ENCODE measurements at regions not wholly inside any gene's neighbourhood (a gene's known extent, or its start where the extent isn't known, plus 50 kb on each side); places are given as distances from the start of the nearest gene placed in this dataset.

DNA sequence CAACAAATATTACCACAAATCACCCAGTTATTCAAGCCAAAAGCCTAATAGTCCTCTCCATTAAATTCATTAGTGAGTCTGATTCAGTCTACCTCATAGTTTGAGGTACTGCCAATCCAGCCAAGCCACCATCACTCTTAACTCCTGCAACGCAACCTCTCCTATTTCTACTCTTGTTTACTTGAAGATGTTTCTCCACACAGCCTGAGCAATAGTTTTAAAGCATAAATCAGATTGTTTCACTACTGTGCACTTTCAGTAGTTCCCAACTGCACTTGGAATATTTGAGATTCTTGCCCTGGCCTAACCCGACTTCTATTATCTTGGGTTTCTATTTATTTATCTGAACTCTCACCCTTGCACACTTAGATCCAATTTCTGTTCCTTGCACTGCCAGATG is 85.5 kb downstream of the YIPF5 start:
- DNase-seq = no peak

DNA sequence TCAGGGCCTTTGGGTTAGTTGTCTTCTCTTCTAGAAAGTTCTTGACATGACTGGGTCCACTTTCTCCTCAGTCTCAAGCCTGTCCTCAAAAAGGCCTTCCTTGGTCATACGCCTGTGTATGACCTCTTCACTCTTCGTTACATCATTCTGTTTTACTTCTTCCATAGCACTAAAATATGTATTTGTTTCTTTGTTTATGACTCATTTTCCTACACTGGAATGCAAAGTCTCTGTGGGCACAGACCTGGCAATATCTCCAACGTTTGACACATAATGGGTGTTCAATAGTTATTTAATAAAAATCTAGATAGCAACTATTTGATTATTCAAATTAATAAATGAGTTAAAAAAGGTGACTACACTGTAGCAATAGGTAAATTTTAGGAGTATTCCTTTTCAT is 85.1 kb downstream of the YIPF5 start:
- DNase-seq = no peak

DNA sequence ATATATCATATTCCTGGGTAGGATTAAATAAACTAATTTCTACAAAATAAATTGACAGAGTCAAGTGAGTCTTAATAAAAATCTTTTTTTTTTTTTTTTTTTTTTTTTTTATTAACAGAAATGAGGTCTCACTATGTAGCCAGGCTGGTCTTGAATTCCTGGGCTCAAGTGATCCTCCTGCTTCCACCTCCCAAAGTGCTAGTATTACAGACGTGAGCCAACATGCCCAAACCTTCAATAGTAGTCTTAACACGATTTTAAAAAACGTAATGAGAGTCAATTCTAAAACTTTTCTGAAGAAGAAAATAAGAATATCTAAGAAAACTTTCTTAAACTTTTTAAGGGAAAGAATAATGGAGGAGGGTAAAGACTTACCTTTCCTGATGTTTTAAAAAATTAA is 84.2 kb downstream of the YIPF5 start:
- no peak for DNase-seq

DNA sequence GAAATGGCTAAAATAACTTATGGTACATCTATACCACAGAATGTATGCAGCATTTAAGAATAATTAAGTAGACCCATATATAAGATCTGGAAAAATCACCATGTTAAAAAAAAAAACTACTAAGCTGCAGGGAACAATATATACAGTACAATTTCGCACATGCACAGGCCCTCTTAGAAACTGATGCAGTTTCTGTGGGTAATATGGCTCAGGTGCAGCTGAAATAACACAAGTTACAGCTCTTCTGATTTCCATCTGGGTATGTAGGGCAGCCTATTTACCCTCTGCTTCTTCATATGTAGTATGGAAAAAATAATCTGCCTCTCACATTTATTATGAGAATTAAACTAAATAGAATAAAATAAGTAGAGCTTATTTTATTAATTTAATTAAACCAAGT is 82.9 kb downstream of the YIPF5 start:
- DNase-seq = no peak

DNA sequence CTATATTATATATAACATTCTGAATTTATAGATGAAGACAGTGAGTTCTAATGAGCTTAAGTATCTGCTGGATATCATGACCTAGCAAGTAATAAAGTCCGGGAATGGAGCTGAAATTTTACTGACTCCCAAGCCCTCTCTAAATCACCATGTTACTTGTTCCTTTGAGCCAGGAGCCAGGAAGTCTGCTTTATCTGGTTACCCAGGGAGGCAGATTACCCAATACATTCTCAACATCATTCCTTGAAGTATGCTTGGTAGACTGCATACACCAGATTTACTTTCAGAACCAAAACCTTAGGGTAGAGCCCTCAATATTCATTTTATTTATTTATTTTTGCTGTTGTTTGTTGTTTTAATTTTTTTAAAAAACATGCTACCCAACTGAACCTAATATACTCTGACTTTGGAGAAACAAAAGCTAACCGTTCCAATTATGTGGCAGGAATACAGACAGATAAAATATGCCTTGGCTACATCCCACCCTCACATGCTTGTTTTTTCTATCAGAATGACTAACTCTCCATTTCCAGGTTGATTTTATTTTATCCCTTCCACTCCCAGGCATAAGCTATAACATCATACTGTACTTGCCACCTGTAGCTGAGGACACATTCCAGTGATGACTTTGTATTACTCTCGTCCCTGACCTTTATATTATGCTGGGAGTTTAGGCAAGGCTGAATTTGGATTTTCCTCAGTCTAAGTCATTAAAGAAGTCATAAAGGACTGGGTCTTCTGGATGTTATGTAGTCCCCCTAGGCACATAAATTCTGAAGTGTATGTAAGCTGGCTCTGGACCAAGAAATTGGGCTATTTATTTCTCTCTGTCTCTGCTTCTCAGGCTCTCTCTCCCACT is 82.0 kb downstream of the YIPF5 start:
- DNase-seq = no peak

DNA sequence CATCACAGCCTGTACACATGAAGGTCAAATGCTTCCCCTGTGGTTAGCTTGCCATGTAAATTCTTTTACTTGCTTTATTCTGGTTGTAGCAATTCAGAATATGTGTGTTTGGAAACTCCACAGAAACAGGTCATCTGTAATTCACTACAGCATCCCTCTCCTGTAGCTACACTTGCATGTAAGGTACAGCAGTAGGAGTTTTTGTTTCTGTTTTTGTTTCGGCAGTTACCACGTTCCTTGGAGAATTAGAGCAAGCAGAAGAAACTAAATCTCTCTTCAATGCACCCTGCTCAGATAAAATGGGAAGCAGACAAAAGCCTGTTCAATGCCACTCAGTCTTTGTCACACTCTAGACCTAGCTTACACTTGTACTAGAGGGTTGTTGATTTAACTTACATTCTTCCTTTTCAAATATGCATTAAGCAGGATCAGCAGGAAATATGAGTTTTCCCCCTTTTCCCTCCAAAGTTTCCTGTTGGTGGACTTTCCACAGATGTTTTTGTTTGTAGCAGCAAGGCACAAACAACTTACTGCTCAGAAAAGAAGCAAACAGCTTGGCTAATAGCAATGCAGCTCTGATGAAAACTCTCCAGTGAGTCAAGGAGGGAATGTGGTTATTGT is 80.9 kb downstream of the YIPF5 start:
- DNase-seq = no peak

DNA sequence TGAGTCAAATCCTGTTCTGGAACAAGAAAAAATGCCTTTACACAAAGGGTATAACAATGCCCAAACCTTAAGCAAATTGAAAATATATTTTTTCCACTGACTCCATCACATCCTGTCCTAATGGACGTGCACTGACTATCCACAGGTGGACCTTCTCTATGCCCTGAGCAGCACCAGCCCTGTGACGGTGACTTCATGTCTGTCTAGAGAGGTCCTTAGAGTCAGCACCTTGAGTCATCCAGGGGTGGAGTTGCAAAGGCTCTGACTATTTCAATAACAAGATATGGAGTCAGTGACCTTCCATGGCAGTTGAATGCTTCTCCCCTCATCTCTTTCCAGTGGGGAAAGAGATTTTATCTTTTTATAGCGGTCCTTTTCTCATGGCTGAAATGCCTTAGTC is 78.0 kb downstream of the YIPF5 start:
- DNase-seq = no peak

DNA sequence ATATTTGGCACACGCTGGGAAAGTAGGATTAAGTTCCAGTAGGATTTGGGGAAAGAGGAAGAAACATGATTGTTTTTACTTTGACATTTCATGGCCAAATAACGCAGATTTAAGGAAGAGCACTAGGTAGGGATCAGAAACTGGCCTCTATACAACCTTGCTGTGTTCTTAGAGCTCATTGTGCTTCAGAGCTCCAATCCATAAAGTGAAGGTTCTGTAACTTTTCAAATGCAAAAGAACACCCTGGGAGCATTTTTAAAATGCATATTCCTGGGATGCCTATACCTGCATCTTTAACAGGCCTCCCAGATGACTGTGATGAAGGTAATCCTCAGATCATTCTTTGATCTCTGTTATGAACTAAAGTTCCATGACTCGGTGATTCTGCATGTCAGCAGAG is 77.1 kb downstream of the YIPF5 start:
- no peak for DNase-seq

DNA sequence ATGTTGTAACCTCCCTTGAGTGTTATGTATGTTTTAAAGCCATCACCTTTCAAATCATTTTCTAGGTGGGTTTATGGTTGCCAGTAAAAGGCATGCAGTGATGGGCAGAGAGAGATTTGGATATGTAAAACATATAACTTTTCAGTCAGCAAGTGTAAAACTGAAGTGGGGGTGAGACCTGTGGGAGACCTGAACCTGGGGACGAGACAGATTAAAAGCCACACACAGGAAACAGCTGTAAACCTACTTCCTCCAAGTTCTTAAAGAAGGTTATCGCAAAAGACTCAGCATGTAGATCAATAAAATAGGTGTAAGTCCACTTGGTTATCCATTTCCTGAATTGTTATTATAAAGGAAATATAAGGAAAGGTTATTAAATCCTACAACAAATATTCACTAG is 76.6 kb downstream of the YIPF5 start:
- DNase-seq = no peak

DNA sequence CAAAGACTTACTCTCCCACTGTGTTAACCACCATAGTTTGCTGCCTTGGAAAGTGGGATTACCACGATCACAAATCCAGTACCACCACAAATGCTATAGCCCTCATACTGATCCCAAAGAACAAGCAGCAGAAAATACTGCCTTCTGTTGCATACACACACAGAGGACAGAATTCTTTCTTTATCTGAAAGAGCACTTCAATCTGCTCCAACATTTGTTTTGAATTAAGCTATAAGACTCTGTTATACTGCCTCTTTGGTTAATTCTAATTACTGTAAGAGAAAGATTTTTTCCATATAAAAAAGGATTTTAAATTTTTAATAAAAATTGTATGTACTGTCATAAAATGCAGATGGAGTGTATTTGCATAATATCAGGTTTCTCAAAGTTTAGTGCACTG is 69.8 kb downstream of the YIPF5 start:
- DNase-seq = no peak

DNA sequence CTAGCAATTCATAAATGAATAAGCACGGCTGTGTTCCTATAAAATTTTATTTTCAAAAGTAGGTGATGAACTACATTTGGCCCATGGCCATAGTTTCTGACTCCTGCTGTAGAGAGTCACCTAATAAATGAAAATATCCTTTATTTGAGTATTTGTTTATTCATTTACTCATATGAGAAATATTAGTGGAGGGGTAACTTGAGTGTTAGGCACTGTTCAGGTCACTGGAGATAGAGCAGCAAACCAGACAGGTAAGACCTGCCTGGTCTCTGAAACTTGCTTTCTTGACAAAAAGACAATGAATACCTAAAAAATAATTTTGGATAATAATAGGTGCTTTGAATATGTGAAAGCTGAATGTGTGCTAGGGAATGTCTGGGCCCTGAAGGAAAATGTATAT is 68.8 kb downstream of the YIPF5 start:
- DNase-seq = no peak

DNA sequence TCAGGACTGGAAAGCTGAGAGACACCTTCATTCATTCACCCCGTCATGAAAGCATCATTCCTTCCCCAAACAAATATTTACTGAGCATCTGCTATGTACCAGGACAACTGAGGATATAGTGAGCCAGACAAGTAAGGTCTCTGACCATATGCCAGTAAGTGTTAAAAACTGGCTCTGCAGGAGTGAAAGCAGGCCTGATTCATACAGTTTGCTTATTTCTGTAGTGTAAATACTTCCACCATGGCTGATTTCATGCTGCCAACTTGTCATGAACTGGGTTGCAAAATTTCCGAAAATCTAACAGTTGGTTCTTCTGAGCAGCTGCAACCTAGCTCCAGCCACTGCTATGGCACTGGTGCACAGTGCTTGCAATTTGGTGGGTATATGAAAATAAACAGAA is 68.1 kb downstream of the YIPF5 start:
- DNase-seq = no peak

DNA sequence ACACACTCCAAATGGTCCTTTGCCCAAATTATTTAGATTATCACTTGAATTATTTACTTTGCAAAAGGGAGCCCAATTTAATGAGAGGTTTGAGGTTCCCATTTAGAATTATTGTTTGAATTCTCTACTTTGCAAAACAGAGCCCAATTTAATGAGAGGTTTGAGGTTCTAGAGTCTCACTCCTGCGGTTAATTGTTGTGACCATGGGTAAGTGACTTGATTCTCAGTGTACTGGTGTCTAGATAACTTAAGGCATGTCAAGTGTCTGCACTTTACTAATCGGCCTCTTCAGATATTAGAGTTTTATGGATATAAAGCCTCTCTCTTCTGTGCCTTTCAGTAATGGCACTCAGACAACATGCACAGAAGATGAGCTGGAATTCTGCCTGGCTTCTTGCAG is 67.5 kb downstream of the YIPF5 start:
- DNase-seq = no peak

DNA sequence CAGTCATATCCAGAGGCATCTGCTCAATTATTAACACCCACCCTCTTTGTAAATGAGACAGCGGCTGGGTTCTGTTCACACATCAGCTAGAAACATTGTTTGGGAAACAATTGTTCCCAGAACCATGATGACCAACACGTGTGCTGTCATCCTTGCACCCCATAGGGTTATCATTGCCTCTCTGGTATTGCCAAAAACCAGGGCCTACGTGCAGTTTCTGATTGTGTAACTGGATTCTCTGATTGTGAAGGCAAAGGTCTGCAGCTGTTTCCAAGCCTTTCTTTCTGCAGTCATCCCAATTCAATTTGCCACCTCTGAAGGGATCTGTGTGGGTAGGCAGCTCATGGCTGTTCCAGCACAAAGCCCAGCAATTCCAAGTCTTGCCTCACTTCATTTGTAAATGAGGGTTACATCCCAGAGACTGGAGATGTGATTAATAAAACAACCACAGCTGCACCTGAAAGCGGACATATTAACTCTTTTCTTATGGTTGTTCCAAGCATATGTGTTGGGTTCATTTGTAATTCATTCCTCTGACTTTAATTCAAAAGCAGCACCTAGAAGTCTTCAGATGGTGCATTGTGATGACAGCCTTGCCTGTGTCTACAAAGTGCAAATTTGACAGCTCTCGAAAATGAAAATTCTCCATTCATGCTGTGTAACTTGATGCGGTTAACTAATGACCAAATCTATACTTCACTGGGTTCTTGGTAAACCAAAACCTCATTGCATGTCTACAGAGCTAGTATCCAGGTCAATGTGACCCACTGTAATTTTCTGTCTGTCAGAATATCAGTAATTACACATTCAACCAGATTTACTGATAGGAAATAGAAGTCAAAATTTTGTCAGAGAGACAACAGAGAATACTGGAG is 66.6 kb downstream of the YIPF5 start:
- DNase-seq = no peak

DNA sequence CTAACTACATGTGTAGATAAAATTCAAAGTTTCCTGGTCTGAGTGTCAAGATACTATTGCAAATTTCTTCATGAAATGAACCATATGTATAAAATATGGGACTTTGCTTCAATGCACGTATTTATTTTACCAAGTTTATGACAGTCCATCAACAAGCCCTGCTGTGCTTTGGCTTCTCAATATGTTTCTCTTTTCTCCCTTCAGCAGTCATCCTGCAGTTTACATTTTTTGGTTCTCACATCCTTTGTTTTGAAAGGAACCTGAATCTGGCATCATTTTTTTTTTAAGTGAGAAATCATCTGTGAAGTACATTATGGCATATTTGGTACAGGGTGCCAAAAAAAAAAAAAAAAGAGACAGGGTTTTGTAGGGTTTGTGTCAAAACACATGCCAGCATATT is 65.1 kb downstream of the YIPF5 start:
- no peak for DNase-seq

DNA sequence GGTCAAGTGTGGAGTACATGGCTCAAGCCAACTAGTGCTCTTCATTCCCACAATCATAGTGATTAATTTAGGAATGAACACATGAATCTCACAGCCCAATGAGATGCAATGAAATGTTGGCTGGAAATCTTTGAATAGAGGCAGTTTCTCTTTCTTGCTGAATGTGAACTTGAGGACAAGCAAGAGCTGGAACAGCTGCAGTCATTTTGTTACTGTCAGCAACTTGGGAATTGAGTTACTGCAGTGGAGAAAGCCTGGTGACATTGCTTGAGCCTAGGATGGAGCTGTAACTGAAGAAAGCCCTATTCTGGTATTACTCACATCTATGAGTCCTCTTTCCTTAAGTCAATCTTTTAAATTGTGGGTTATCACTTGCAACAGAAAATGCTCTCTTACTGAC is 62.3 kb downstream of the YIPF5 start:
- no peak for DNase-seq

Measured in NCI-H1436 treated with DMSO at 0.1 percent for 48 hours (cell line).